ENCODE measurements at regions not wholly inside any gene's neighbourhood (a gene's known extent, or its start where the extent isn't known, plus 50 kb on each side); places are given as distances from the start of the nearest gene placed in this dataset.

DNA sequence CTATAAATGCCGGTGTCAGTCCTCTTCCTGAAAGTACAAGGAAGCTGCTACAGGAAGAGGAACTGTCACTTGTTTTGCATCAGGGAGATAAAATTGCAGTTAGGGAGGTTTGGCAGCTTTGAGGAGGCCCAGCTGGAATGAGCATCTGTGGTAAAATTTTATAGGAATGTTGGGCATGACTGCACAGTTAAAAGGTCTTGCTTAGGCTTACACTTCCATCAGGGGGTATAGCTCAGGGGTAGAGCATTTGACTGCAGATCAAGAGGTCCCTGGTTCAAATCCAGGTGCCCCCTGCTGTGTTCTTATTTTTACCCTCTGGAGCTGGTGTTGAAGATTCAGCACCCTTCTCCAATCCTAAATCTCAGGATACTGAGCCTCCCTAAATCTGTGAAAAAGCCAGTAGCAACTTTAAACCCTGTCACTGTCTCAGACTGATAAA is 65.9 kb downstream of the ZNF467 start:
- TF ChIP-seq, protein P1, sequence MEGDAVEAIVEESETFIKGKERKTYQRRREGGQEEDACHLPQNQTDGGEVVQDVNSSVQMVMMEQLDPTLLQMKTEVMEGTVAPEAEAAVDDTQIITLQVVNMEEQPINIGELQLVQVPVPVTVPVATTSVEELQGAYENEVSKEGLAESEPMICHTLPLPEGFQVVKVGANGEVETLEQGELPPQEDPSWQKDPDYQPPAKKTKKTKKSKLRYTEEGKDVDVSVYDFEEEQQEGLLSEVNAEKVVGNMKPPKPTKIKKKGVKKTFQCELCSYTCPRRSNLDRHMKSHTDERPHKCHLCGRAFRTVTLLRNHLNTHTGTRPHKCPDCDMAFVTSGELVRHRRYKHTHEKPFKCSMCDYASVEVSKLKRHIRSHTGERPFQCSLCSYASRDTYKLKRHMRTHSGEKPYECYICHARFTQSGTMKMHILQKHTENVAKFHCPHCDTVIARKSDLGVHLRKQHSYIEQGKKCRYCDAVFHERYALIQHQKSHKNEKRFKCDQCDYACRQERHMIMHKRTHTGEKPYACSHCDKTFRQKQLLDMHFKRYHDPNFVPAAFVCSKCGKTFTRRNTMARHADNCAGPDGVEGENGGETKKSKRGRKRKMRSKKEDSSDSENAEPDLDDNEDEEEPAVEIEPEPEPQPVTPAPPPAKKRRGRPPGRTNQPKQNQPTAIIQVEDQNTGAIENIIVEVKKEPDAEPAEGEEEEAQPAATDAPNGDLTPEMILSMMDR (IDR thresholded peaks at IDR 0.05; ENCODE audit: poor library complexity): no peak
- TF ChIP-seq EZH2 (IDR thresholded peaks at IDR 0.05; ENCODE audit: borderline replicate concordance): no peak
